Left renal cortex interstitium (tissue), 4 donors: ENCODE measurements at regions not wholly inside any gene's neighbourhood (a gene's known extent, or its start where the extent isn't known, plus 50 kb on each side); places are given as distances from the start of the nearest gene placed in this dataset.
"Not testable (repeated sequence)": the region's sequence is repeated elsewhere in the genome, so short reads cannot be mapped to it uniquely, and the experiment has no call there.

Source experiments
- DNase-seq, 4 donors: peaks; one replicate each; pipeline ENCODE4 v3.0.0-alpha.2; 2013; ENCODE audit warnings: low read depth in 4 of 4, low spot score in 2 of 4, missing footprints in 1 of 4

DNA sequence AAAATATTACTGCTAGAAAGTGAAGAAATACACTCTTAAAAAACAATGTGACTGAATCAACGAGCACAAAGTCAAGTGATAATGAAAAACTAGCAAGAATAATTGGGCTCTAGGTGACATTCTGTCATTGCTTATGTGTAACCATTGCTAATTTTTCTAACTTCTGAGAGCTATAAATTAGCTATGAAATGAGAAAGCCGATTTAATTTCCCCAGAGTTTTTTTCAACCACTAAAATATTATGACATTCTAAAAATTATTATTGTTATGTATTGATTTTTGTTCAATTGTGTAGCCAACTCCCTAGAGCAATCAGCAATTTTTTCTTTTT lies 458.6 kb upstream of the ATXN8OS start:
- DNase-seq: no peak

DNA sequence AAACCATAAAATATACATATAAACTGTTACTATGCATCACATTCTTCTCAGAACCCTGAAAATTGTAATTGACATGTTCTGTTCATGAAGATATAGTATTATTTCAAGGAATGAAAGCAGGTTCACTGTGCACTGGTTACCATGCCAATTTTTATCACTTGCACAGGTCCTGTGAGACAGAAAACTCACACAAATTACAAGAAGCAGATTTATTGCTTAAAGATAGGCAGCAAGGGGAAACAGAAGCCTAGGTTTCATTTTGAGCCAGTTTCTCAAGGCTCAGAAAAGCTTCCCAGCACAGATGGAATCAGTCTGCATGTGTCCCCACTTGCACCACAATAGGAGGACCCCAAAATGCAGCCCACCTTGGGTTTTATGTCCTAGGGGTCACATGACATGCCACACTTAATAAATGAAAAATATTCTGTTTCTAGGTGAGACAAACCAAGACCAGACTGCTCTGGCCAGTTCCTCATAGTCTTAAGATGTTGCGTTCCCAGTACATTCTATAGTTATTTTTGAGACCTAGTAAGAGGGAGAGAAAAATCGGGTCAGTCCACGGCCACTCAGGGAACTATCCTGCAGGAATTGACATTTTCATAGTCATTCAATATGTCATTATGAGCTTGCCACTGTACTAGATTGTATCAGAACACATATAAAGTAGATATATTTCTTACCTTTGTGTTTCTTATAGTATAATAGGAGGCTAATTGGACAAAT lies 459.1 kb upstream of the ATXN8OS start:
- no peak for DNase-seq

DNA sequence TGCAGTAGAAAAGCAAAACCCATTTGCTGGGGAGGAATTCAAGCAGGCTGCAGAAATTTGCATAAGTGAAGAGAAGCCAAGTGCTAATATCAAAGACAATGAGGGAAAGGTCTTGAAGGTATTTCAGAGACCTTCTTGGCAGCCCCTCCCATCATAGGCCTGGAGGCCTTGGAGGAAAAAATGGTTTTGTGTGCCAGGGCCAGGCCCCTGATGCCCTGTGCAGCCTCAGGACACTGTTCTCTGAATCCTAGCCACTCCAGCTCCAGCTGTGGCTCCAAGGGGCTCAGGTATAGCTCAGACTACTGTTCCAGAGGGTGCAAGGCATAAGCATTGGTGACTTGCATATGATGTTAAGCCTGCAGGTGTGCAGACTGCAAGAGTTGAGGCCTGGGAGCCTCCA lies 463.2 kb upstream of the ATXN8OS start:
- DNase-seq: no peak

DNA sequence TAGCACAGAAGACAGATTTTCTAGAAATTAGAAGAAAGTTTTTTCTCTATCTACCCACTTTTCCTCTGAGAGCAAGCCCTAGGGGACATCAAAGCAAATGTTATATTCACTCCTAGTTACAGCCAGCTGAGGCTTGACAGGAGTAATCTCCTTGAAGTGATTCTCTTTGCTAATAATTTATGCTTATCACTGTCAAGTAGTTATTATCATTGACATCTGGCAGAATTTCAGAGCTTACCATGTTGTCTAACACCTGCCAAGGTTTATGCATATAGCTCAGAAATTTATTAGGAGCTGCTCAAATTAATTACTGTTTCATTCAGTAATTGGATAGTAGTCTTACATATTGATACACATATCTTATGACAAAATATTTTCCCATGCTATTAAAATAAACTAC lies 465.9 kb upstream of the ATXN8OS start:
- no peak for DNase-seq

DNA sequence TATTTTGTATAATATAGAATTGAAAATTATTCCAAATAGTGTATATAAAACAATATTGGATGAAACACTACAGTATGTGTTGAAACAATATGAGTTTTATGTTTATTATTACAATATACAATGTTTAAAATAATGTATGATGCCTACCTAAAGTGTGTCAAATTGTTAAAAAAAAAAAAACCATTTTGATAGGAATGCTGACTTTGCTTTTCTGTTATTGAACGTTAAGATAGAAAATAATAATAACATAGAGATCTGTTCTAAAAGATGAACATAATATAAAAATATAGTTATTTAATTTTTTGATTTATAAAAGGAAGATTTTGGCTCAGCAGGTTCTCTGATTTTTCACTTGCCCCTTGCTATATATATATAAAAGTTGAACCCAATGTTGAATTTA lies 474.6 kb upstream of the ATXN8OS start:
- no peak for DNase-seq

DNA sequence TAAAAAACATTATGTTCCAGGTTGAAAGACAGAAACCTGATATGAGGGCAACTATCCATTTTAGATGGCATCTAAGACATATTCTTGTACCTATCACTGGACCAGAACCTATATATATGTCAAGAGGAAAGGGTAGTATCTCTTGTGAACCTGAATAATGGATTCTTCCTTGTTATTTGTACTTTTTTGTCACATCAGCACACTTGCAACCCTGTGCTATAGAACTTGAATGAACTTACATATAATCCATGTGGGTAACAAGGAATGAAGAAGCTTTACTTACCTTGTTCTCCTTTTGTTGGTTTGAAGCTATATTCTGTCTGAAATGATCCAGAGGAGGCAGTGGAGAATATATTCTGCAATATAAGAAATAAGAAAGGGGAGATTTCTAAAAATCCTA lies 483.7 kb upstream of the ATXN8OS start:
- DNase-seq: no peak

DNA sequence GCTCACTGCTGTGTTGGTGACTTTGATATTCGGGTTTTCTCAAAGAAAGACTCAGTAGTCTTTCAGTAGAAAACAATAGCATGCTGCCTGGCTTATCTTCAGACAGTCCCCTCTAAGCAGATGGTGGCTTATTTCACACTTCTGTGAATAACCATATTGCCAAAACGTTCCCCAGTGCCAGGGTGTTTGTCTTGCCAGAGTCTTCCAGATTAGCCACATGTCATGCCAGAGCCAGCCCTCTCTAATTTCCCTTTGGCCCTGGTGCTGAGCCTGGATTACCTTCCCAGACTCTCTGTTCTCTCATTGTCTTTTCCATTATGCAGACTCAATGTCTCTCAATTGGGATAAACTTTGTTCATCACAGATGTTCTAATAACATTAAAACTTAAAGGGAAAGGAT lies 488.0 kb upstream of the ATXN8OS start:
- no peak for DNase-seq

DNA sequence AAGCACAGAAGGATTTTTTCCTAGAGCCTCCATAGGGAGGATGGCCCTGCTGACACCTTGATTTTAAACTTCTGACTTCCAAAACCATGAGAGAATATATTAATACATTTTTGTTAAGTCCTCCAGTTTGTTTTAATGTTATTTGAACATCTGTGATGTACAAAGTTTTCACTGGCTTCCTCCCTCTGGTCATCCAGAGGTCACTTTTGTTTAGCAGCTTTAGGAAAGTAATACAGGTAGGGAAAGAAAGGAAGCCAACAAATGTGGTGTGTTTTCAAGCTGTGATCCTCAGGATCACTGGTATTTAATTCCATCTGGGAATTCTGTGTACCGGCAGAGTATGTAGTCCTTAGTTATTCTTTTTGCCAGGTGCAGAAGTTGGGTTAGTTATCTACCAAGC lies 488.8 kb upstream of the ATXN8OS start:
- DNase-seq: no peak

DNA sequence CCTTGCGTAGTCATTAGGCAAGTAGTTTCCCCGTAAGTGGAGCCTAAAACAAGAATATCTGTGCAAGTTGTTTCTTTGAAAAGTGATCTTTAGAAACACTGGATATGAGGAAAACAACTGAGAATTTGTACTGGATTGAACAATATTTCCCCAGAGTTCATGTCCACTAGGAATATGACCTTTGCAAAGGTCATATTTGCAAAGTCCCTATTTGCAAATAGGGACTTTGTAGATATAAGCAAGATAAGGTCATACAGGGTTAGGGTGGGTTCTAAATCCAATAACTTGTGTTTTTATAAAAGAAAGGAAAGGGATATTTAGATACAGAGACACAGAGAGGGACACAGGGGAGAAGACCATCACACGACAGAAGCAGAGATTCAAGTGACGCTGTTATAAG lies 489.2 kb upstream of the ATXN8OS start:
- DNase-seq: no peak

DNA sequence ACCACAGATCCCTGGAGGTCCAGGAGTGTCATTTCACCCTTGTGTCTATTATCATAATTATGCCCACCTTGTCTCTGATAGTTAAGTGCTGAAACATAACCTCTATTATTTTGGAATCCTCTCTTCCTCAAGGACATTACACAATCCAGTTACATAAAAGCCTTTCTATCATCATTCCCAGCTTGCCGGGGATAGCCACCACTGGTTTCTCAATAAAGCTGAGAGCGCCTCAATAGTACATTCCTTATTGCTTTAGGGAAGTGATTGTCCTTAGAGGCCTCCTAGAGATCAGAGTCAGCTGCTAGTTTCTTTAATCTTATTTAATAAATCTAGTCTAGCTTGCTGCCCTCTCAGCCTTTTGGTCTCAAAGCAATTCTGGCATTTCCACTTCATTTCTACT lies 490.0 kb upstream of the ATXN8OS start:
- DNase-seq: no peak

DNA sequence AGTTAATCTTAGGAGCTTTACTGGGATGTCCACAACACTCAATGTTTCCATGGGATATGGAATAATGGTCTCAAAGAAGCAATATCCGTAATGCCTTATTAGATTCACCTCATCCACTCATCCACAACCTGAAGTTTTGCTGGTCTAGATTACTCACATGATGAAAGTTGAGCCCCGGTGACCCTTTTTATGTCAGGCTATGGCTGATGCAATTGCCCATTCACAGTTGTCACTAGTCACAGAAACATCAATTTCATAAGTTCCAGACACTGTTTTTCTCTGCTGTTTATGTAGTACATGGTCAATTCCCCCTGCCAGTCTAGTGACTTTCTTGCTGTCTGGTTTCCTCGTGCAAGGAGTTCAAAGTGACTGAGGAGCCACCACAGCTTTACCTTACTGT lies 491.2 kb upstream of the ATXN8OS start:
- no peak for DNase-seq

DNA sequence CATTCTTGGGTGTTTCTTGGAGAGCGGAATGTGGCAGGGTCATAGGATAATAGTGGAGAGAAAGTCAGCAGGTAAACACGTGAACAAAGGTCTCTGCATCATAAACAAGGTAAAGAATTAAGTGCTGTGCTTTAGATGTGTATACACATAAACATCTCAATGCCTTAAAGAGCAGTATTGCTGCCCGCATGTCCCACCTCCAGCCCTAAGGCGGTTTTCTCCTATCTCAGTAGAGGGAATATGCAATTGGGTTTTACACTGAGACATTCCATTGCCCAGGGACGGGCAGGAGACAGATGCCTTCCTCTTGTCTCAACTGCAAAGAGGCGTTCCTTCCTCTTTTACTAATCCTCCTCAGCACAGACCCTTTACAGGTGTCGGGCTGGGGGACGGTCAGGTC lies 492.6 kb upstream of the ATXN8OS start:
- not testable (repeated sequence) for DNase-seq

DNA sequence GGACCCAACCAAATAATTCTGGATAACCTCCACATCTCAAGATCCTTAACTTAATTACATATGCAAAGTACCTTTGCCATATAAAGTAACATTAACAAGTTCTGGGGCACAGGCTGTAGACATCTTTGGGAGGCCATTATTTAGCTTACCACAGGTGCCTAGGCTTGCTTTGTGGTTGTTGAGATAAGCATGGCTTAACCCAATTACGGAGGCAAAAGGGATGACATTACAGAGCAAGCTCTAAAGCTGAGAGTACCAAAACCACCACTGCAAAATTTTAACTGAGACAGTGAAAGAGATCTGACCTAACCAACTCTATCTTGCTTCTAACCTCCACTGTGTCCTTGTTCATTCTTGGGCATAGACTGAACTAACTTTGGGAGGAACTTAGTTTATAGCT lies 502.9 kb upstream of the ATXN8OS start:
- DNase-seq: no peak

DNA sequence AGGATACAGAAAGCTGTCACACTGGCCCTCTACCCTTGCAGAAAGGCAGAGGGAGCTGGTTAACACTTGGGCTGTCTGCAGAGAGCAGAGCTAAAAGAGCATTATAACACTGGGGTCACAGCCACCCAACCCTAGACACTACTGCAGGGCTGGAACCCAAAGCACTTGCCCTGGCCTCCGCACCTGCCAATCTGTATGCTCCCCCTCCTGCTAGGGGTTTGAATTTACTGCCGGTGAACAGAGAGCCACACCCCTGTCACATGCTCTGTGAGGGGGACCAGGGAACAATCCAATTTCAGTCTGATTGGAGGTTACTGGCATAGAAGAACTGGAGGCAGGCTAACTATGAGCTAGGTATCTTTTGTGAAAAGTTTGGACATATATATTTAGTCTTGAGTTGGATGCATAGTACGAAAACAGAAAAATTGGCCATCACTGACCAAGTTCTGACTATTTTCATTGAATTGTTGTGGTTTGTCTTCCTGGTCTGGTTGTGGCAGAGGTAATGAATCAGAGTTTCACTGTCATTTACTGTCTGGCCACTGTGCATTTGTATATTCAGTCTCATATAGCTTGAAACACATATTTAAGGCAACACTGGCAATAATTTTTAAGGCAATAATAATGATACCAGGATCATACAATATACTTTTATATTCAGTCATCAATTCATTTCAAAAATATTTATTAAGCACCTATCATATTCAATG lies 504.3 kb upstream of the ATXN8OS start:
- DNase-seq: no peak

DNA sequence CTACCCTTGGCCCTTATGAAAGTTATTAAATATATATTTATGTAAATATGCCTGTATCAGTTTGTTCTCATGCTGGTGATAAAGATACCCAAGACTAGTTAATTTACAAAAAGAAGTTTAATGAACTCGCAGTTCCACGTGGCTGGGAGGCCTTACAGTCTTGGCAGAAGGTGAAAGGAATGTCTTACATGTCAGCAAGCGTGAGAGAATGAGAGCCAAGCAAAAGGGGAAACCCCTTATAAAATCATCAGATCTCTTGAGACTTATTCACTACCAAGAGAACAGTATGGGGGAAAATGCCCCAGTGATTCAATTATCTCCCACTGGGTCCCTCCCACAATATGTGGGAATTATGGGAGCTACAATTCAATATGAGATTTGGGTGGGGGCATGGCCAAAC lies 506.0 kb upstream of the ATXN8OS start:
- DNase-seq: no peak

DNA sequence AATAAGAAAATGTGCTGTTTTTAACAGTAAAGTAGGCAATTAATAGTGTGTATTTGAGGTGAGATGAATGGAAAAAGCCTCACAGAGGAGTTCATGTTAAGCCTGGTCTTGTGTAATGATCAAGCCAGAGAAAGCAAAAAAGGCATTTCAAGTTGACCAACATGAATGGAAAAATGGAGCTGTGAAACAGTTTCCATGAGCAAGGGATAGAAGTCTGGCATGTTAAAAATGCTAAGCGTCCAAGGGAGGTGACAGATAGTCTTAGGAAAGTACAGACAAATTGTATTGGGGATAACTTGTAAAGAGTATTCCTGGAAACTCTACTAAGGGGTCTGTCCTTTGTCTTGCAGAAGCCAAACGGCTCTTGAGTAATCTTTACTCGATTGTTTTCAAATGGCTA lies 506.8 kb upstream of the ATXN8OS start:
- no peak for DNase-seq

DNA sequence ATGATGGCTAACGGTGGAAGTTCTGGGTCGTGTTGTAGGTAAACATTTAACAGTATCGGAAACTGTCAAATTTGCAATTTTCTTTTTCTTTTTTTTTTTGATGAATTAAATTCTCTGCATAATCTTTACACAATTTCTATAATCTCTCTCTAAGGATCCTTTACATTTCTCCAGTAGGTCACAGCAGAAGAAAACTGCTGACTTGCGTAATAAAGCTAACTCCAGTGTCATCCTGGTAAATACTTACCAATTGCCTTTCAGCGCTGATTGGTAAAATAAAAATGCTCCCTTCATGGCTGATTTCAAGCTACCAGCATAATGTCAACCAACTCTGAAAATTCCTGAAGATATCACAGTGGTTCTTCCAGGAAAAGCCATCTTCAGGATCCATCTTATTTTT lies 510.5 kb upstream of the ATXN8OS start:
- no peak for DNase-seq

DNA sequence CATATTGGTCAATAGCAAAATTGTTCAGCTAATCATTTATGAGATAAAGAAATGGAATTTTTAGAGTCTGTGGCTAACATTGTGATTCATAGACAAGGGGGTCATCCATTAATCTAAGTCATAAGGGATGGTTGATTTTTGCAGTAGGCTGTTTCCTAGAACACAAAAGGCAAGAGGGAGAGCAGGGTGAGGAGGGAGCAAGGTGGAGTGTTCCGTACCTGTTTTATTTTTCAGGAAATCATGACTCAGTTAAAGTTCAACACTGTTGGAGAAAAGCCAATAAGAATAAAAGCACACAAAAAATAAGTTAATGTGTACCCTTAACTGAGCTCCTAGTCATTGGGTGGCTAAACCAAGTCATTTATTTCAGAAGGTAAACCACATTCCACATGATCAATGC lies 512.4 kb upstream of the ATXN8OS start:
- DNase-seq: no peak

DNA sequence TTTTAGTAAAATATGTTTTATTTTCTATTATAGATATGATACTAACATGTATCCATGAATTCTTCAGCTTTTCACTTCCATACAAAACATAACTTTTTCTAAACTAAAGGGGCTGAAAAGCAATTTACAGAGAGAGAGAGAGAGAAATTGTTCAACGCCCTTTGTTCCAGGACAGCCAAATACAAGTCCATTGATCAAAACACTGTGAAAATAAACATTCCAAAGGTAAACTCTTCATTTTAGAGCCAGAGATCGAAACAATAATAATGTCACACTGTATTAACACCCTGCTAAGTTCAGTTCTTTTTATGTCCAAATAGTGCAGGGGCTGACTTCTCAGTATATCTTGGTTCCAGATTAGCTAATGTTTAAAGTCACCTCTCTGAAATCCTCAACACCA lies 516.2 kb upstream of the ATXN8OS start:
- DNase-seq: no peak

DNA sequence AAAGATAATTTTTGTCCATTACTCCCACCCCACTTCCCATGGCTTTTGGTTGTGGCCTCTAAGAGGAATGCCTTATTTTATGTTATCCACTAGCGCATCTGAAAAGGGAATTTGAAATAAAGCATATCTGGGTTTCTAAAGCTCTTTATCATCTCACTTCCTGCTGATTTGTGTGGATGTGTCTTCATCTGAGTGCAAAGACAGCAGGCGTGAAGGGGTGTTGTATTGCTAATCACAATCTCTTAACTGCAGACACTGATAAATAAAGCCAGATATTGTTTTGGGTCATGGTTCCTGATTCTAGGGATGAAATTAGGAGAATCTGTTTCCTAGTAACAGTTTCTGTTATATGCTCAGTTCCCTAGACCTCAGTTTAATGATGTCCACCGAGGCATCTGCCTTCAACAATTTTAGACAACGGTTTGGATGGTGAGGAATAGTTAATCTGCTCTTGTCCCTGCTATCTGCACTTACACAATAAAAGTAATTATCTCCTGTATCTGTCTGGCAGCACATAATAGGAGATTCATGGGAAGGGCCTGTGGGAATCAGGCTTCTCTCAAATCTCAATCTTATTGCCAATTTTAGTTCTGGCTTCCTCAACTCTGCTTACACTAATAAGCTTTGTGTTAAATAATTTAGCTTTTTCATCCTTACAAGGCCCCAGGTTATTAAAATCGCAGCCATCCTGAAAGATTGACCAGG lies 517.9 kb upstream of the ATXN8OS start:
- no peak for DNase-seq

DNA sequence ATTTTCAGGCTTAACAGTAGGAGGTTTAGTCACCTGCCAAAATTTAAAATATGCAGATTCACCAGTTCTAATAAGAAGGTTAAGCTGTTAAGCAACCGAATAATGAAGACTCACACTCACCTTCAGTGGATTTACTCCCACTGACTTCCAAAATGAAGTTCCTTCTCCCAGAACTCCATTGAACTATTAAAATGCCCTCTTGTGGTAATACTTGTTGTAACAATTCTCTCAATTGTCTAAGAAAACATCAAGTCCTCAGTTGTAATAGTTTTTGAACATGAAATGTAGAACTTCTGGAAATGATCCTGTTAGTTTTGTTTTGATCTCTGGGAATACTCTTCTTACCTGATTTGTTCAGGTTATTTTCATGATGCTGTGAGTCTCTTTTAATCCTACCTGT lies 522.0 kb upstream of the ATXN8OS start:
- DNase-seq: no peak

DNA sequence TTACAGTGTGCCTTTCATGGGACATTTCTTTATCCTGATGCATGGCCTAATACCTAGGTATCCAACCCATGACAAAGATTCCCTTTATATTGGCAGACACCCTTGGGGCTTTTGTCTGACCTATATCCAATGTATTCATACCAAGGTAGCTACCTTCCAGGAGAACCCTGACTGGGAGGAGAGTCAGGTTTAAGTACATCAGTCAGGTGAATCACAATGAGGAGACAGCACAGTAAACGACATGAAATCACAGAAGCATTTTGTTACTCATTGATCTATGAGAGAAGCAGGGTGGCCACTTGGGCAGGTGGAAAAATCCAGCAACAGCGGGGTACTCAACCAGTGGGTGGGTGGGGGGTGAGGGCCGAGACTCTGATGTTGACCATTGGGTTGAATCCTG lies 527.4 kb upstream of the ATXN8OS start:
- DNase-seq: no peak
